Fibroblast of lung (primary cell): ENCODE measurements at regions not wholly inside any gene's neighbourhood (a gene's known extent, or its start where the extent isn't known, plus 50 kb on each side); places are given as distances from the start of the nearest gene placed in this dataset.

Experiments
- DNase-seq, 2 donors: peaks; one replicate each; pipeline versions ENCODE4 v3.0.0 to v3.0.0-alpha.2; 2010; ENCODE audit warnings: low read depth in 2 of 2
- H2AFZ ChIP-seq: 2 replicates; pipeline ENCODE4 v1.5.1; 2012; ENCODE audit warnings: low read length, control low read depth, inconsistent platforms
- H3K27ac ChIP-seq: 2 replicates; pipeline ENCODE4 v1.5.1; 2011; ENCODE audit warnings: low read length, control low read depth; ENCODE audit not compliant: insufficient read depth
- H3K27me3 ChIP-seq: 2 replicates; pipeline ENCODE4 v1.5.1; 2011; ENCODE audit warnings: mild to moderate bottlenecking, low read length; ENCODE audit not compliant: control insufficient read depth, insufficient read depth
- H3K36me3 ChIP-seq: 2 replicates; pipeline ENCODE4 v1.5.1; 2011; ENCODE audit warnings: low read length; ENCODE audit not compliant: control insufficient read depth, insufficient read depth
- H3K4me1 ChIP-seq: 2 replicates; pipeline ENCODE4 v1.5.1; 2011; ENCODE audit warnings: low read length; ENCODE audit not compliant: control insufficient read depth, insufficient read depth; ENCODE audit errors: extremely low read depth
- H3K4me2 ChIP-seq: 2 replicates; pipeline ENCODE4 v1.5.1; 2011; ENCODE audit warnings: low read length, control low read depth; ENCODE audit not compliant: insufficient read depth; ENCODE audit errors: extremely low read depth
- H3K4me3 ChIP-seq, 4 experiments: fragments of 200-600 bp in 1 of 4; sonication (generic) in 1 of 4; replicated peaks in 1 of 4; 2 replicates each; pipeline ENCODE4 v1.5.1; 2011 to 2016; ENCODE audit warnings: low read length in 4 of 4, low read depth in 3 of 4, mild to moderate bottlenecking in 3 of 4, control low read depth in 2 of 4, inconsistent platforms in 1 of 4, mixed read lengths in 1 of 4; ENCODE audit not compliant: insufficient read depth in 1 of 4; ENCODE audit errors: control extremely low read depth in 1 of 4
- H3K79me2 ChIP-seq: 2 replicates; pipeline ENCODE4 v1.5.1; 2012; ENCODE audit warnings: mild to moderate bottlenecking, low read length, inconsistent platforms; ENCODE audit not compliant: control insufficient read depth, insufficient read depth
- H3K9ac ChIP-seq: 2 replicates; pipeline ENCODE4 v1.5.1; 2011; ENCODE audit warnings: mild to moderate bottlenecking, low read length, control low read depth; ENCODE audit not compliant: insufficient read depth
- H3K9me3 ChIP-seq: 2 replicates; pipeline ENCODE4 v1.5.1; 2012; ENCODE audit warnings: low read depth, low read length; ENCODE audit not compliant: control insufficient read depth, insufficient read depth
- H4K20me1 ChIP-seq: 2 replicates; pipeline ENCODE4 v1.5.1; 2011; ENCODE audit warnings: low read length; ENCODE audit not compliant: control insufficient read depth, insufficient read depth; ENCODE audit errors: extremely low read depth
- CTCF ChIP-seq, 2 donors: IDR thresholded peaks in 1 of 2; conservative IDR thresholded peaks in 1 of 2; 1 replicate in 1 of 2; 2 replicates in 1 of 2; pipeline ENCODE4 v1.5.1; 2011 to 2012; ENCODE audit warnings: low read length in 2 of 2, control low read depth in 1 of 2, inconsistent platforms in 1 of 2, low read depth in 1 of 2, mild to moderate bottlenecking in 1 of 2
- EZH2 ChIP-seq: IDR thresholded peaks from 2 replicates; pipeline ENCODE4 v1.5.1; 2012; ENCODE audit warnings: low read length, control low read depth, mild to moderate bottlenecking; ENCODE audit errors: missing control alignments

GRCh38 chr20:16904751-16905150 is 156.6 kb downstream of the OTOR start:
- Histone ChIP-seq H3K27ac (no peak overlapping the region), H3K4me2 (no peak overlapping the region), H3K36me3 (no peaks in the 10 kb centered on the region), H3K9me3 (no peaks in the 10 kb centered on the region), H3K4me1 (no peaks in the 10 kb centered on the region), H2AFZ (no peak overlapping the region), H3K27me3 (no peaks in the 10 kb centered on the region), H3K9ac (no peak overlapping the region), H4K20me1 (no peaks in the 10 kb centered on the region), H3K79me2 (no peaks in the 10 kb centered on the region), H3K4me3 (no peak overlapping the region)
- TF ChIP-seq CTCF (conservative IDR thresholded peaks at IDR 0.05 in 1 of 2, IDR thresholded peaks at IDR 0.05 in 1 of 2; ENCODE audit: low read depth in 1 of 2, low read length in 2 of 2) (no peak), EZH2 (no peak)
- no peak for DNase-seq

GRCh38 chr20:16914277-16914676 is 166.1 kb downstream of the OTOR start:
- Histone ChIP-seq H3K36me3 (no peaks in the 10 kb centered on the region), H3K9ac (no peak overlapping the region), H3K27me3 (no peaks in the 10 kb centered on the region), H3K4me1 (no peaks in the 10 kb centered on the region), H3K4me3 (no peak overlapping the region), H3K27ac (no peak overlapping the region), H4K20me1 (no peaks in the 10 kb centered on the region), H3K4me2 (no peak overlapping the region), H3K9me3 (no peaks in the 10 kb centered on the region), H2AFZ (no peak overlapping the region), H3K79me2 (no peaks in the 10 kb centered on the region)
- DNase-seq: no peak
- TF ChIP-seq CTCF (conservative IDR thresholded peaks at IDR 0.05 in 1 of 2, IDR thresholded peaks at IDR 0.05 in 1 of 2; ENCODE audit: low read depth in 1 of 2, low read length in 2 of 2) (no peak), EZH2 (no peak)

GRCh38 chr20:16916165-16916564 is 168.0 kb downstream of the OTOR start:
- no peak overlapping the region for H3K9ac ChIP-seq
- DNase-seq: no peak

More at GRCh38 chr20:16916165-16916564, 168.0 kb downstream of the OTOR start:
- Histone ChIP-seq H3K79me2 (no peaks in the 10 kb centered on the region), H3K4me1 (no peaks in the 10 kb centered on the region), H3K9me3 (no peaks in the 10 kb centered on the region), H3K4me3 (no peak overlapping the region), H4K20me1 (no peaks in the 10 kb centered on the region), H2AFZ (no peak overlapping the region), H3K27me3 (no peaks in the 10 kb centered on the region), H3K27ac (no peak overlapping the region), H3K4me2 (no peak overlapping the region), H3K36me3 (no peaks in the 10 kb centered on the region)
- TF ChIP-seq EZH2: no peak
- TF ChIP-seq CTCF (conservative IDR thresholded peaks at IDR 0.05 in 1 of 2, IDR thresholded peaks at IDR 0.05 in 1 of 2; ENCODE audit: low read depth in 1 of 2, low read length in 2 of 2): no peak
